ENCODE measurements at regions not wholly inside any gene's neighbourhood (a gene's known extent, or its start where the extent isn't known, plus 50 kb on each side); places are given as distances from the start of the nearest gene placed in this dataset.

DNA sequence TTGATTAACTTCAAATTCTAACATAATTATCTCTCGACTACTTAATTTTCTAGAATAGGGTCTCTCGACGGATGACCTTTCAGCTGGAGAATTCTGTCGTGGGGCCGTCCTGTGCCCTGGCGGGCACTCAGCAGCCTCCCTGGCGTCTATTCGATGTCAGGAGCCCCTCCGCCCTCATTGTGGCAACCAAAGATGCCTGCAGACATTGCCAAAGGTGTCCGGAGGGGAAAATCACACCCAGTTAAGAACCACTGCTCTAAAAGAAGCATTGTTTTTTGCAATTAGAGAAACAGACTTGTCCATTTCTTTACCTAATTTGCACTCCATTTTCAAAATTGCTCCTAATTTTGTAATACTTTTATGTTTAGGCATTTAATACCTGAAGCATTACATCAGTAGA is 79.2 kb upstream of the ARHGEF7 start:
- H3K27ac Mint-ChIP-seq: no peak overlapping the region
- no peaks in the 10 kb centered on the region for H3K4me1 Mint-ChIP-seq
- no peaks in the 10 kb centered on the region for H3K36me3 Mint-ChIP-seq (ENCODE audit: low read depth)
- TF ChIP-seq, protein P1, sequence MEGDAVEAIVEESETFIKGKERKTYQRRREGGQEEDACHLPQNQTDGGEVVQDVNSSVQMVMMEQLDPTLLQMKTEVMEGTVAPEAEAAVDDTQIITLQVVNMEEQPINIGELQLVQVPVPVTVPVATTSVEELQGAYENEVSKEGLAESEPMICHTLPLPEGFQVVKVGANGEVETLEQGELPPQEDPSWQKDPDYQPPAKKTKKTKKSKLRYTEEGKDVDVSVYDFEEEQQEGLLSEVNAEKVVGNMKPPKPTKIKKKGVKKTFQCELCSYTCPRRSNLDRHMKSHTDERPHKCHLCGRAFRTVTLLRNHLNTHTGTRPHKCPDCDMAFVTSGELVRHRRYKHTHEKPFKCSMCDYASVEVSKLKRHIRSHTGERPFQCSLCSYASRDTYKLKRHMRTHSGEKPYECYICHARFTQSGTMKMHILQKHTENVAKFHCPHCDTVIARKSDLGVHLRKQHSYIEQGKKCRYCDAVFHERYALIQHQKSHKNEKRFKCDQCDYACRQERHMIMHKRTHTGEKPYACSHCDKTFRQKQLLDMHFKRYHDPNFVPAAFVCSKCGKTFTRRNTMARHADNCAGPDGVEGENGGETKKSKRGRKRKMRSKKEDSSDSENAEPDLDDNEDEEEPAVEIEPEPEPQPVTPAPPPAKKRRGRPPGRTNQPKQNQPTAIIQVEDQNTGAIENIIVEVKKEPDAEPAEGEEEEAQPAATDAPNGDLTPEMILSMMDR (IDR thresholded peaks at IDR 0.05; ENCODE audit: unreplicated experiment in 3 of 3): no peak
- no peaks in the 10 kb centered on the region for H3K9me3 Mint-ChIP-seq
- H3K4me3 Mint-ChIP-seq: no peak overlapping the region
- H3K27me3 Mint-ChIP-seq (ENCODE audit: low read depth): peaks cover 16% of the 10 kb centered on the region

DNA sequence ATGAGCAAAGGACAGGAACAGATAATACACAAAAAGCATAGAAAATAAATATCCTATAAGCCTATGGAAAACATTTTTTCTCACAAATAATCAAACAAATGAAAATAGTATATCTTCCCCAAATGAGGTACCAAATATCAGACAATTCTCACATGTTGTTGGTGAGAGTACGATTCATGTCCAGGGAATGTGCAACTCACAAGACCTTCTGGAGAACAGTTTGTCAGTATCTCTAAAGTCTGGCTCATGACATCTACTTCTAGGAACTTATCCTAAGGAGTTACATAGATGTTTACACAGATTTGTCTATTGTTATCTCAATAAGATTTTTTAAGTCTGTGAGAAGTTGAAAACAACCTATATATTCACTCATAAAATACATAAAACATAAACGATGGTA is 80.3 kb upstream of the ARHGEF7 start:
- Mint-ChIP-seq H3K4me1 (no peaks in the 10 kb centered on the region), H3K9me3 (no peaks in the 10 kb centered on the region), H3K4me3 (no peak overlapping the region), H3K27ac (no peak overlapping the region), H3K27me3 (ENCODE audit: low read depth) (peaks cover 18% of the 10 kb centered on the region), H3K36me3 (ENCODE audit: low read depth) (no peaks in the 10 kb centered on the region)
- TF ChIP-seq, protein P1 (IDR thresholded peaks at IDR 0.05; ENCODE audit: unreplicated experiment in 3 of 3): no peak

DNA sequence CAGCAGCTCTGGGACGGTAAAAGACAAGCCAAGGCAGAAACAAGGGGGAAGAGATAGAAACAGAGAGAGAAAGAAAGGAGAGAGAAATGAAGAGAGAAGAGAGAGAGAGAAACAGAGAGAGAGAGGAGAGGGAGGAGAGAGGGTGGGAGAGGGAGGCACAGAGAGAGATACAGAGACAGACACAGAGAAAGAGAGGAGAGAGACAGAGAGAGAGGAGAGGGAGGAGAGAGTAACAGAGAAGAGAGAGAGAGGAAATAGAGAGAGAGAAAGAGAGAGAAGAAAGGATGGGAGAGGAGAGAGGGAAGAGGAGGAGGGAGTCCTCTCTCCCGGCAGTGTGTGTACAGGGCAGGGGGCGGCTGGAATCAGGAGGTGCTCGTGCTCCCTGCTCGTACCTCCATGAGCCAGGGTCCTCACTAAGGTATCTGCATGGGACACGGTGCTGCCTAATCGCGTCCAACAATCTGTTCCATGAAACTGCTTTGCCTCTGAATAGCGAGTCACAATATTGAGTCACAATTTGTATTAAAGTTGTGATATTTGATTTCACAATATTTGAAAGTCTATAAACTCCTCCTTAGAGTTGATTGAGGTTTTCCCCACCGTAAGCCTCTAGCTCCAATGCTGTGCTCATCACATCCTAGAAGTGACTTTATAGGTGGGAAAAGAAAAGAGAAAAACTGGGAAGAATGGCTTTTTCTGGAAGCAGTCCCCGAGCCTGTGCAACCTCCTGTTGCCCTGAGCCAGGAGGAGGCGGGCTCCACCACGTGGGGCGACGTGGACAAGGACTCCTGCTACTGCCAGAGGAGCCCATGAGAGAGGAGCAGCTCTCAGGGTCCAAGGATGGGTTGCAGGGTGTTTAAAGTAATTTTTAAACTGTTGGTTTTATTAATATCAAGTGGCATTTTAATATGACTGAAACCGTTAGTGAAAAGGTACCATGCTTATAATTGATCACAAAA is 81.7 kb upstream of the ARHGEF7 start:
- H3K27ac Mint-ChIP-seq: no peak overlapping the region
- H3K27me3 Mint-ChIP-seq (ENCODE audit: low read depth): peaks cover 18% of the 10 kb centered on the region
- TF ChIP-seq, protein P1 (IDR thresholded peaks at IDR 0.05; ENCODE audit: unreplicated experiment in 3 of 3): no peak
- no peak overlapping the region for H3K4me3 Mint-ChIP-seq
- H3K4me1 Mint-ChIP-seq: peaks cover under 1% of the 10 kb centered on the region
- no peaks in the 10 kb centered on the region for H3K9me3 Mint-ChIP-seq
- no peaks in the 10 kb centered on the region for H3K36me3 Mint-ChIP-seq (ENCODE audit: low read depth)

DNA sequence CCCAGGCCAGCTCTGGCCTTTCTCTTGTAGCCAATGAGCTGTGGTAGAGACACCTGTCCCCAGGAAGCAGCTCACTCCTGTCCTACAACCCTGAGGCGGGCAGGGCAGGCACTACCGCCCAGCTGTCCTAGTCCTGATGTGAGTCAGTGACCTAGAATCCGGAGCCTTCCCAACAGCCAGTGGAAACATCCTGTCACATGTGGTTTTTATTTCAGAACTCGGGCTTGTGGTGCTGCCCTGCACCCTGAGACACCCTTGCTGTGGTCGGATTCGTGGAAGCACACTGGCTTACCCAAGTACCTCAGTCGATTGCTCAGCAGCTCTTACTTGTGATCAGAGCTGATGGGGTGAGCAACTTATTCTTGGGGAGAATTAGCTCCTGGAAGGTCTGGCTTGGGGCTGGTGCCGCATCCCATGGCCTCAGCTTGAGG is 83.6 kb upstream of the ARHGEF7 start:
- Mint-ChIP-seq H3K36me3 (ENCODE audit: low read depth) (no peaks in the 10 kb centered on the region), H3K4me3 (no peak overlapping the region), H3K27ac (no peak overlapping the region), H3K9me3 (no peaks in the 10 kb centered on the region), H3K4me1 (peaks cover 16% of the 10 kb centered on the region), H3K27me3 (ENCODE audit: low read depth) (peaks cover 20% of the 10 kb centered on the region)
- TF ChIP-seq, protein P1 (IDR thresholded peaks at IDR 0.05; ENCODE audit: unreplicated experiment in 3 of 3): no peak

DNA sequence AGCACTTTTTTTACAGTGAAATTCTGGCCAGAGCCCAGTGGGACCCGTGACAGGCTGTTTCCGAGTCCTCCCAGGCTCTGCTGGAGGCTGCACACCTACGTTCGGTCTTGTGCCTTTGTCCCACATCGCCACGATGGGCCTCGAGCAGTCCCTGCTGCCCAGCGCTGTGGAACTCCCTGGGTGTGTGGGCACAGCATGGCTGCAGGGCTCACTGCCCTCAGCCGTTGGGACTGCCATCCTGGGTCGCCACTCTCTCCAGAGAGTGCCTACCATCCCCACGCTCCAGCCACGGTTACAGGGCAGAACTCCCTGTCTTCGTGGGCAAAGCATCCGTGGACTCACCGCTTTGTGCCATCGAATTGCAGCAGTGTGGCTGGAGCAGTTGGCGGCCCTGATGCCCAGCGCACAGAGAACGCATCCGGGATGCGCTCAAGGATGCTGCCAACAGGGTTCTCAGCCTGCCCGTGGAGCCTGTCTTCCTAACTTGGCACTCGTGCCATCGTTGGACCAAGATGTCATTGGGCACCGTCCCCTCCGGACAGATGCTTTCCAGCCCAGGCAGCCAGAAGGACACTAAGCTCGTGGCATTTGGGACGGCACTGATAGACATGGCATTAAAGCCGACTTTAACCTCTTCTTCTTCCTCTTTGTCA is 85.0 kb upstream of the ARHGEF7 start:
- TF ChIP-seq, protein P1 (IDR thresholded peaks at IDR 0.05; ENCODE audit: unreplicated experiment in 3 of 3): no peak
- Mint-ChIP-seq H3K4me3 (no peak overlapping the region), H3K36me3 (ENCODE audit: low read depth) (no peaks in the 10 kb centered on the region), H3K9me3 (no peaks in the 10 kb centered on the region), H3K27me3 (ENCODE audit: low read depth) (peaks cover 17% of the 10 kb centered on the region), H3K27ac (no peak overlapping the region), H3K4me1 (peaks cover 16% of the 10 kb centered on the region)
